ENCODE measurements at regions not wholly inside any gene's neighbourhood (a gene's known extent, or its start where the extent isn't known, plus 50 kb on each side); places are given as distances from the start of the nearest gene placed in this dataset.

DNA sequence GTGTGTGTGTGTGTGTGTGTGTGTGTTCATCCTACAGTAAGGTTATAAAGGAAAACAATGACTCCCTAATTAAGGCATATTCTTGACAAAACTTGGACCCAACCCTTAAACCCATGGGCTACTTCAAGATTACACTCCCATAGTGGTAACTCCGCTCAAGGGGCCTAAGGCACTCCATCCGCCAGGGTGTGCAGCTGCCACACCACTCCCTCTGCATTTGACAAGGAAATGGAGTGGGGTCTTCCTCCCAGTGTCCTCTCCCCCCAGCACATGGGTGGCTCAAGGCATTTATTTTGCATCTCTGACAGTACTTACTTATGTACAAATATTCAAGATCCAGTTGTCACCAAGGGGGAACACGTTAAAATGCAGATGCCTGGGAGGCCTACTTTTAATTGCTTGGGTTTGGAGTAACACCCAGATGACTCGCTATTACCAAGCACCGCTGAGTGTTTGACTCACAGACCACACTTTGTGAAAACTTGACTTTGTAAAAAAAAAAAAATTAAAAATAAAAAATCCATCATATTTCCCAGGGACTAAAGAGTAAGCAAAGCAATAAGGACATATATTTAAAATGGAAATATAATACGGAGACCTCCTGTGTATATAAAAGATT lies 53.0 kb upstream of the AGR3 start:
- TF ChIP-seq POLR2A (IDR thresholded peaks at IDR 0.05) (no peak), EP300 (IDR thresholded peaks at IDR 0.05) (no peak)
- TF ChIP-seq, protein P1, sequence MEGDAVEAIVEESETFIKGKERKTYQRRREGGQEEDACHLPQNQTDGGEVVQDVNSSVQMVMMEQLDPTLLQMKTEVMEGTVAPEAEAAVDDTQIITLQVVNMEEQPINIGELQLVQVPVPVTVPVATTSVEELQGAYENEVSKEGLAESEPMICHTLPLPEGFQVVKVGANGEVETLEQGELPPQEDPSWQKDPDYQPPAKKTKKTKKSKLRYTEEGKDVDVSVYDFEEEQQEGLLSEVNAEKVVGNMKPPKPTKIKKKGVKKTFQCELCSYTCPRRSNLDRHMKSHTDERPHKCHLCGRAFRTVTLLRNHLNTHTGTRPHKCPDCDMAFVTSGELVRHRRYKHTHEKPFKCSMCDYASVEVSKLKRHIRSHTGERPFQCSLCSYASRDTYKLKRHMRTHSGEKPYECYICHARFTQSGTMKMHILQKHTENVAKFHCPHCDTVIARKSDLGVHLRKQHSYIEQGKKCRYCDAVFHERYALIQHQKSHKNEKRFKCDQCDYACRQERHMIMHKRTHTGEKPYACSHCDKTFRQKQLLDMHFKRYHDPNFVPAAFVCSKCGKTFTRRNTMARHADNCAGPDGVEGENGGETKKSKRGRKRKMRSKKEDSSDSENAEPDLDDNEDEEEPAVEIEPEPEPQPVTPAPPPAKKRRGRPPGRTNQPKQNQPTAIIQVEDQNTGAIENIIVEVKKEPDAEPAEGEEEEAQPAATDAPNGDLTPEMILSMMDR (IDR thresholded peaks at IDR 0.05) = no peak
